WTC11 (cell line): ENCODE measurements at regions not wholly inside any gene's neighbourhood (a gene's known extent, or its start where the extent isn't known, plus 50 kb on each side); places are given as distances from the start of the nearest gene placed in this dataset.

Source experiments
- ATAC-seq: fragments of 200-7000 bp; cut with Tn5 transposase; 2 replicates; pipeline ENCODE4 v1.10.0; 2021; ENCODE audit warnings: mild to moderate bottlenecking, moderate library complexity
- CTCF ChIA-PET: fragments of 300-600 bp; sonication (Branson Sonifier 250); formaldehyde crosslinking; loops from one replicate; lab custom pipeline; 2021; ENCODE audit warnings: antibody characterized with exemption; lab: Charles Lee
- POLR2A ChIA-PET: fragments of 350-600 bp; sonication (Branson Sonifier 250); formaldehyde crosslinking; loops from one replicate; lab custom pipeline; 2021; ENCODE audit warnings: antibody characterized with exemption; lab: Charles Lee
- DNase-seq: peaks from one replicate; pipeline ENCODE4 v3.0.0; 2021; ENCODE audit warnings: low spot score
- H3K27ac Mint-ChIP-seq: 2 replicates; pipeline ENCODE4 v1.8.0; 2021; ENCODE audit warnings: mixed read lengths
- H3K27me3 Mint-ChIP-seq: 2 replicates; pipeline ENCODE4 v1.8.0; 2021; ENCODE audit warnings: low read depth, mild to moderate bottlenecking, moderate library complexity, mixed read lengths
- H3K36me3 Mint-ChIP-seq: 2 replicates; pipeline ENCODE4 v1.8.0; 2021; ENCODE audit warnings: mixed read lengths
- H3K4me1 Mint-ChIP-seq: 2 replicates; pipeline ENCODE4 v1.8.0; 2022; ENCODE audit warnings: mixed read lengths
- H3K4me3 Mint-ChIP-seq: 2 replicates; pipeline ENCODE4 v1.8.0; 2021; ENCODE audit warnings: mild to moderate bottlenecking, moderate library complexity, mixed read lengths
- H3K9me3 Mint-ChIP-seq: 2 replicates; pipeline ENCODE4 v1.8.0; 2021; ENCODE audit warnings: mixed read lengths
- ATF1 ChIP-seq: sonication (generic); formaldehyde crosslinking; IDR thresholded peaks from 2 replicates; pipeline ENCODE4 v1.8.1; 2023; ENCODE audit warnings: mild to moderate bottlenecking, moderate library complexity, missing genetic modification reagents
- CBFB ChIP-seq: sonication (generic); formaldehyde crosslinking; IDR thresholded peaks from 2 replicates; pipeline ENCODE4 v1.8.1; 2022; ENCODE audit warnings: mild to moderate bottlenecking, low read depth, missing genetic modification reagents
- ESRRA ChIP-seq: sonication (generic); formaldehyde crosslinking; IDR thresholded peaks from 2 replicates; pipeline ENCODE4 v1.8.1; 2022; ENCODE audit warnings: mild to moderate bottlenecking, missing genetic modification reagents, borderline replicate concordance
- JAZF1 ChIP-seq: fragments of 250-450 bp; sonication (Bioruptor Pico); IDR thresholded peaks from 2 replicates; pipeline ENCODE4 v1.9.0; 2021; ENCODE audit warnings: moderate library complexity, mild to moderate bottlenecking, inconsistent platforms
- JUN ChIP-seq: sonication (generic); formaldehyde crosslinking; IDR thresholded peaks from 2 replicates; pipeline ENCODE4 v1.8.0; 2023; ENCODE audit warnings: mild to moderate bottlenecking, missing genetic modification reagents
- NFATC4 ChIP-seq: fragments of 250-450 bp; sonication (Bioruptor Pico); IDR thresholded peaks from 2 replicates; pipeline ENCODE4 v1.9.0; 2021; ENCODE audit warnings: mild to moderate bottlenecking
- NR3C1 ChIP-seq: sonication (generic); formaldehyde crosslinking; conservative IDR thresholded peaks from 2 replicates; pipeline ENCODE4 v1.8.1; 2023; ENCODE audit warnings: low read depth, mild to moderate bottlenecking, missing genetic modification reagents
- RORB ChIP-seq: fragments of 250-450 bp; sonication (Bioruptor Pico); IDR thresholded peaks from 2 replicates; pipeline ENCODE4 v1.9.0; 2021; ENCODE audit warnings: mild to moderate bottlenecking
- SMAD3 ChIP-seq: sonication (generic); formaldehyde crosslinking; IDR thresholded peaks from 2 replicates; pipeline ENCODE4 v1.8.0; 2022; ENCODE audit warnings: missing genetic modification reagents, mild to moderate bottlenecking, borderline replicate concordance
- TP53 ChIP-seq: sonication (generic); formaldehyde crosslinking; IDR thresholded peaks from 2 replicates; pipeline ENCODE4 v1.8.1; 2023; ENCODE audit warnings: mild to moderate bottlenecking, missing genetic modification reagents
- ZNF232 ChIP-seq: sonication (generic); formaldehyde crosslinking; IDR thresholded peaks from 2 replicates; pipeline ENCODE4 v1.8.0; 2022; ENCODE audit warnings: mild to moderate bottlenecking, missing genetic modification reagents
- TF ChIP-seq, protein P1 (sequence below): sonication (generic); formaldehyde crosslinking; conservative IDR thresholded peaks from 2 replicates; pipeline ENCODE4 v1.8.1; 2022; ENCODE audit warnings: mild to moderate bottlenecking, missing genetic modification reagents
- TF ChIP-seq, protein P2 (sequence below): sonication (generic); formaldehyde crosslinking; IDR thresholded peaks from 2 replicates; pipeline ENCODE4 v1.8.1; 2022; ENCODE audit warnings: low read depth, missing genetic modification reagents, borderline replicate concordance
- TF ChIP-seq, protein P3 (sequence below): sonication (generic); formaldehyde crosslinking; IDR thresholded peaks from 2 replicates; pipeline ENCODE4 v1.8.0; 2022; ENCODE audit warnings: mild to moderate bottlenecking, missing genetic modification reagents
- TF ChIP-seq, protein P4 (sequence below): sonication (generic); formaldehyde crosslinking; IDR thresholded peaks from 2 replicates; pipeline ENCODE4 v1.8.1; 2022; ENCODE audit warnings: low read depth, mild to moderate bottlenecking, moderate library complexity, missing genetic modification reagents, borderline replicate concordance
- TF ChIP-seq, protein P5 (sequence below): fragments of 200-600 bp; IDR thresholded peaks from 2 replicates; pipeline ENCODE4 v1.8.0; 2022; ENCODE audit warnings: antibody characterized with exemption
- TF ChIP-seq, protein P6 (sequence below): sonication (generic); formaldehyde crosslinking; IDR thresholded peaks from 2 replicates; pipeline ENCODE4 v1.8.0; 2023; ENCODE audit warnings: missing genetic modification reagents, mild to moderate bottlenecking, borderline replicate concordance

DNA sequence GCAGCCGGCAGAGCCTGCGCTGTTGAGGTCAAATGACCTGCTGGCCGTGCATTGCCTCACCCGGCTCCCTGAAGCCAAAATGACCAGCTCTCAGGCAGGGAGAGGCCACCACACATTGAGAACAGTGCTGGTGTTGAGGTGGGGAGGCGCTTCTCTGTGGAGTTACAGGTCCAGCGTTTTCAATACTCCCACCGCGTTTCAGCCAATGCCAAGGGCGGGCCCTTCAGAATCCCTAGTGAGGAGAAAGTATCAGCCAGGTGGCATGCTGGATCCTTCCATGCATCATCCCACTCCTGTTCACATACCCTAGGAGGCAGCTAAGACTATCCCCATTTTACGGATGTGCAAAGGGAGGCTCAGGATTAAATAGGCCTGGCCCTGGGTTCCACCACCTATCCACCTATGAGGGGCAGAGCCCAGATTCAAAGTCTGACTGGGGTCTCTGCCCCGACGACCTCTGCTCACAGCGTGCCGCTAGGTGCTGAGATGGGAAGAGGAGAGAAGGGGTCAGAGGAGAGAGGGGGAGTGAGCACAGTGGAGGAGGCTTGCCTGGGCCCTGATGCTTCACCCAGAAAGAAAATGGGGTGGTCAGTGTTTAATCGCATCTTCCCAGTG lies 137.6 kb upstream of the ID2 start:
- ChIA-PET CTCF (interaction anchor here (1.3 kb wide), 1 partner anchor 29 kb away, joined by 3 read pairs; no protein-coding TSS in a partner anchor), POLR2A (no interaction called here)
- ATAC-seq (no peak), DNase-seq (no peak)
- Mint-ChIP-seq H3K36me3 (no peaks in the 10 kb centered on the region), H3K27me3 (no peaks in the 10 kb centered on the region), H3K9me3 (no peaks in the 10 kb centered on the region), H3K4me3 (no peak overlapping the region), H3K27ac (no peak overlapping the region), H3K4me1 (no peaks in the 10 kb centered on the region)
- no peak for TF ChIP-seq ZNF232 (CRISPR knock-in tag)
- TF ChIP-seq NFATC4 (CRISPR knock-in tag): no peak
- no peak for TF ChIP-seq JUN
- TF ChIP-seq CBFB: no peak
- TF ChIP-seq, protein P1, sequence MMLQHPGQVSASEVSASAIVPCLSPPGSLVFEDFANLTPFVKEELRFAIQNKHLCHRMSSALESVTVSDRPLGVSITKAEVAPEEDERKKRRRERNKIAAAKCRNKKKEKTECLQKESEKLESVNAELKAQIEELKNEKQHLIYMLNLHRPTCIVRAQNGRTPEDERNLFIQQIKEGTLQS: no peak
- no peak for TF ChIP-seq SMAD3 (CRISPR knock-in tag)
- TF ChIP-seq ESRRA (CRISPR knock-in tag): no peak
- no peak for TF ChIP-seq JAZF1 (CRISPR knock-in tag)
- TF ChIP-seq ATF1 (CRISPR knock-in tag): no peak
- TF ChIP-seq, protein P2, sequence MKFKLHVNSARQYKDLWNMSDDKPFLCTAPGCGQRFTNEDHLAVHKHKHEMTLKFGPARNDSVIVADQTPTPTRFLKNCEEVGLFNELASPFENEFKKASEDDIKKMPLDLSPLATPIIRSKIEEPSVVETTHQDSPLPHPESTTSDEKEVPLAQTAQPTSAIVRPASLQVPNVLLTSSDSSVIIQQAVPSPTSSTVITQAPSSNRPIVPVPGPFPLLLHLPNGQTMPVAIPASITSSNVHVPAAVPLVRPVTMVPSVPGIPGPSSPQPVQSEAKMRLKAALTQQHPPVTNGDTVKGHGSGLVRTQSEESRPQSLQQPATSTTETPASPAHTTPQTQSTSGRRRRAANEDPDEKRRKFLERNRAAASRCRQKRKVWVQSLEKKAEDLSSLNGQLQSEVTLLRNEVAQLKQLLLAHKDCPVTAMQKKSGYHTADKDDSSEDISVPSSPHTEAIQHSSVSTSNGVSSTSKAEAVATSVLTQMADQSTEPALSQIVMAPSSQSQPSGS (CRISPR knock-in tag): no peak
- TF ChIP-seq, protein P3, sequence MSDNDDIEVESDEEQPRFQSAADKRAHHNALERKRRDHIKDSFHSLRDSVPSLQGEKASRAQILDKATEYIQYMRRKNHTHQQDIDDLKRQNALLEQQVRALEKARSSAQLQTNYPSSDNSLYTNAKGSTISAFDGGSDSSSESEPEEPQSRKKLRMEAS: no peak
- TF ChIP-seq NR3C1 (CRISPR knock-in tag): no peak
- TF ChIP-seq, protein P4, sequence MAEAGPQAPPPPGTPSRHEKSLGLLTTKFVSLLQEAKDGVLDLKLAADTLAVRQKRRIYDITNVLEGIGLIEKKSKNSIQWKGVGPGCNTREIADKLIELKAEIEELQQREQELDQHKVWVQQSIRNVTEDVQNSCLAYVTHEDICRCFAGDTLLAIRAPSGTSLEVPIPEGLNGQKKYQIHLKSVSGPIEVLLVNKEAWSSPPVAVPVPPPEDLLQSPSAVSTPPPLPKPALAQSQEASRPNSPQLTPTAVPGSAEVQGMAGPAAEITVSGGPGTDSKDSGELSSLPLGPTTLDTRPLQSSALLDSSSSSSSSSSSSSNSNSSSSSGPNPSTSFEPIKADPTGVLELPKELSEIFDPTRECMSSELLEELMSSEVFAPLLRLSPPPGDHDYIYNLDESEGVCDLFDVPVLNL (CRISPR knock-in tag): no peak

DNA sequence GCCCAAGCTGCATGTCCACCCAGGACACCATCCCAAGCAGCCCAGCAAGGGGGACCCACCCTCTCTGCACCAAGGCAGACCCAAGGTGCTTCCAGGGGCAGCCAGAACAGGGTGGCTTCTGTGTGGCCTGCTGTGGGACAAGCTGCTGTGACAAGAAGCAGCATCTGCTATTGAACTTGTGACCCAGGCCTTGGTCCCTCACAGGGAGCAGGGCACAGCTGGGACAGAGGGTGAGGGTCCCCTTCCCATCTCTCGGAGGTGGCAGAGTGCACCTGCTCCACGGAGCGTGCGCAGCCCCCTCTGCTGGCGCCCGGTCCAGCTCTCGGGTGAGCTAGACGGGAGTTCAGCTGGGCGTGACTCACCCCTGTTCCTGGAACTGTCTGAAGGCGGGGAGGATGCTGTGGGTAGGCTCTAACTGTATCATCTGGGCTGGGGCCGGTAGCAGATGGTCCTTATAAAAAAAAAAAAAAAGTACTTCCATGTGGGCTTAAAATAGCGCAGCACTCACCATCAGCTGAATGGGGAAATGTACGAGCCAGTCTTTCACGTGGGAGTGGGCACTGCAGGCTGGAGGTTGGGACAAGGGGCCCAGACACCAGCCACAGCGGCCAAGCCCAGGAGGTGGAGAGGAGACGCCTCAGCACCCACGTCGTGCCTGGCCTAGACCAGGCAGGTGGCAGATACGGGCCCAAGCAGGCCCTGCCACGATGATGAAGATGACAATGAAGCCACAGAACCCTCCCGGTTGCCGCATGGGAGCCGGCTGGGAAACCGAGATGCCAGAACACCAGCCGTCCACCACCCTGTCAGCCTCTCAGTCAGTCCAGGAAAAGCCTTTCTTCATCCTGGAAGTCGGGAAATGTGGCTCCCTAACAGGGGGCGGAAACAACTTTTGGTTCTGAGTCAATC lies 136.8 kb upstream of the ID2 start:
- Mint-ChIP-seq H3K27me3 (no peaks in the 10 kb centered on the region), H3K36me3 (no peaks in the 10 kb centered on the region), H3K9me3 (no peaks in the 10 kb centered on the region), H3K4me1 (no peaks in the 10 kb centered on the region), H3K4me3 (no peak overlapping the region), H3K27ac (no peak overlapping the region)
- ChIA-PET POLR2A (no interaction called here), CTCF (interaction anchor here (0.6 to 1.3 kb wide), 4 partner anchors 9 to 1448 kb away, joined by 3 read pairs; no protein-coding TSS in a partner anchor)
- ATAC-seq: peak; percentile 78
- no peak for TF ChIP-seq RORB (CRISPR knock-in tag)
- DNase-seq: peak; percentile 48

DNA sequence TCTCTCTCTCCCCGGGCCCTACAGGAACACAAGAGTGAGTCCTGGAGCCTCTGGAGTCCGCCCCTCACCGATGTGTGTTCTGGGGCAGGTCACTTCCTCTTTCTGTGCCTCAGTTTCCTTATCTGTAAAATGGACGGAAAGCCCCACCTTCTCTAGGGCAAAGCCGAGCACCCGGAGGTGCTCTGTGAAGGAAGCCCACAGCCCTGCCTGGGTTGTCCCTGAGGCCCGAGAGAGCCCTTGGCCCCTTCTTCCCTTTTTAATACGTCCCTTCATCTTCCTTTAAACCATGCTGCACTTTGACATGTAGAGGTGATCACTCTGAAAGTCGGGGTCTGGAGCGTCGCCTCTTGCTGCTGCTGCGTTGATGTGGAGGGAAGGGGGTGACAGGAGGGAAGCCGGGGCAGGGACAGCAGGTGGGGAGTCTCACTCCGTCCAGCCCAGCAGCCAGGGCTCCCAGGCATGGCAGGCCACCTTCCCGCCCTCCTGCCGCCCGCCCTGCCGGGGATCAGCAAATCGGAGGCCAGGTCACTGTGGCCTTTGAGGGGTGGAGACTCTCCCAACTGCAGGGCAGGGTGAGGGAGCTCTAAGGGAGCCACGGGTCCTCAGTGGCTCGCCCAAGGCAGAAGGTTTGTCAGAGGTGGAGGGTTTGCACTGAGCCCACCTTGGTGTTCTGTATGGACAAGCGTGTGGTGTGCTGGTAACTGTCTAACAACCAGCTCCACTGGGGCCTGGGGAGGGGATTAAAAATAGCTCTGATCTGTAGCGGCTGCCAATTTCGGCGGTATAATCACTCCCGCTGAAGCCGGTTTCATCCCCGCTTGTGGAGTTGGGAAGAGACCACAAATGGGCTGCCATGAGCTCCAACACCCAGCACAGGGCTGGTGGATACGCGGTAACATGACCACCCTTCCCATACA lies 135.9 kb upstream of the ID2 start:
- no peak for DNase-seq
- ChIA-PET CTCF (no interaction called here), POLR2A (no interaction called here)
- H3K4me3 Mint-ChIP-seq: no peak overlapping the region
- H3K27ac Mint-ChIP-seq: no peak overlapping the region
- no peaks in the 10 kb centered on the region for H3K27me3 Mint-ChIP-seq
- H3K9me3 Mint-ChIP-seq: no peaks in the 10 kb centered on the region
- ATAC-seq: no peak
- no peaks in the 10 kb centered on the region for H3K4me1 Mint-ChIP-seq
- H3K36me3 Mint-ChIP-seq: no peaks in the 10 kb centered on the region
- TF ChIP-seq, protein P5, sequence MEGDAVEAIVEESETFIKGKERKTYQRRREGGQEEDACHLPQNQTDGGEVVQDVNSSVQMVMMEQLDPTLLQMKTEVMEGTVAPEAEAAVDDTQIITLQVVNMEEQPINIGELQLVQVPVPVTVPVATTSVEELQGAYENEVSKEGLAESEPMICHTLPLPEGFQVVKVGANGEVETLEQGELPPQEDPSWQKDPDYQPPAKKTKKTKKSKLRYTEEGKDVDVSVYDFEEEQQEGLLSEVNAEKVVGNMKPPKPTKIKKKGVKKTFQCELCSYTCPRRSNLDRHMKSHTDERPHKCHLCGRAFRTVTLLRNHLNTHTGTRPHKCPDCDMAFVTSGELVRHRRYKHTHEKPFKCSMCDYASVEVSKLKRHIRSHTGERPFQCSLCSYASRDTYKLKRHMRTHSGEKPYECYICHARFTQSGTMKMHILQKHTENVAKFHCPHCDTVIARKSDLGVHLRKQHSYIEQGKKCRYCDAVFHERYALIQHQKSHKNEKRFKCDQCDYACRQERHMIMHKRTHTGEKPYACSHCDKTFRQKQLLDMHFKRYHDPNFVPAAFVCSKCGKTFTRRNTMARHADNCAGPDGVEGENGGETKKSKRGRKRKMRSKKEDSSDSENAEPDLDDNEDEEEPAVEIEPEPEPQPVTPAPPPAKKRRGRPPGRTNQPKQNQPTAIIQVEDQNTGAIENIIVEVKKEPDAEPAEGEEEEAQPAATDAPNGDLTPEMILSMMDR: no peak
- TF ChIP-seq, protein P6, sequence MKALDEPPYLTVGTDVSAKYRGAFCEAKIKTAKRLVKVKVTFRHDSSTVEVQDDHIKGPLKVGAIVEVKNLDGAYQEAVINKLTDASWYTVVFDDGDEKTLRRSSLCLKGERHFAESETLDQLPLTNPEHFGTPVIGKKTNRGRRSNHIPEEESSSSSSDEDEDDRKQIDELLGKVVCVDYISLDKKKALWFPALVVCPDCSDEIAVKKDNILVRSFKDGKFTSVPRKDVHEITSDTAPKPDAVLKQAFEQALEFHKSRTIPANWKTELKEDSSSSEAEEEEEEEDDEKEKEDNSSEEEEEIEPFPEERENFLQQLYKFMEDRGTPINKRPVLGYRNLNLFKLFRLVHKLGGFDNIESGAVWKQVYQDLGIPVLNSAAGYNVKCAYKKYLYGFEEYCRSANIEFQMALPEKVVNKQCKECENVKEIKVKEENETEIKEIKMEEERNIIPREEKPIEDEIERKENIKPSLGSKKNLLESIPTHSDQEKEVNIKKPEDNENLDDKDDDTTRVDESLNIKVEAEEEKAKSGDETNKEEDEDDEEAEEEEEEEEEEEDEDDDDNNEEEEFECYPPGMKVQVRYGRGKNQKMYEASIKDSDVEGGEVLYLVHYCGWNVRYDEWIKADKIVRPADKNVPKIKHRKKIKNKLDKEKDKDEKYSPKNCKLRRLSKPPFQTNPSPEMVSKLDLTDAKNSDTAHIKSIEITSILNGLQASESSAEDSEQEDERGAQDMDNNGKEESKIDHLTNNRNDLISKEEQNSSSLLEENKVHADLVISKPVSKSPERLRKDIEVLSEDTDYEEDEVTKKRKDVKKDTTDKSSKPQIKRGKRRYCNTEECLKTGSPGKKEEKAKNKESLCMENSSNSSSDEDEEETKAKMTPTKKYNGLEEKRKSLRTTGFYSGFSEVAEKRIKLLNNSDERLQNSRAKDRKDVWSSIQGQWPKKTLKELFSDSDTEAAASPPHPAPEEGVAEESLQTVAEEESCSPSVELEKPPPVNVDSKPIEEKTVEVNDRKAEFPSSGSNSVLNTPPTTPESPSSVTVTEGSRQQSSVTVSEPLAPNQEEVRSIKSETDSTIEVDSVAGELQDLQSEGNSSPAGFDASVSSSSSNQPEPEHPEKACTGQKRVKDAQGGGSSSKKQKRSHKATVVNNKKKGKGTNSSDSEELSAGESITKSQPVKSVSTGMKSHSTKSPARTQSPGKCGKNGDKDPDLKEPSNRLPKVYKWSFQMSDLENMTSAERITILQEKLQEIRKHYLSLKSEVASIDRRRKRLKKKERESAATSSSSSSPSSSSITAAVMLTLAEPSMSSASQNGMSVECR (CRISPR knock-in tag): no peak
- TF ChIP-seq TP53: no peak
